HCT116 (cell line): ENCODE measurements at regions not wholly inside any gene's neighbourhood (a gene's known extent, or its start where the extent isn't known, plus 50 kb on each side); places are given as distances from the start of the nearest gene placed in this dataset.

Experiments used
- CEBPB ChIP-seq: IDR thresholded peaks from 2 replicates; pipeline ENCODE4 v1.6.1; 2012; ENCODE audit warnings: low read depth
- ELF1 ChIP-seq: IDR thresholded peaks from 2 replicates; pipeline ENCODE4 v1.6.1; 2012; ENCODE audit warnings: low read depth, borderline replicate concordance
- EZH2 ChIP-seq: fragments of 200-600 bp; sonication (generic); IDR thresholded peaks from 2 replicates; pipeline ENCODE4 v1.6.1; 2017; ENCODE audit warnings: antibody characterized with exemption, mixed run types
- EZH2phosphoT487 ChIP-seq: fragments of 200-600 bp; IDR thresholded peaks from 2 replicates; pipeline ENCODE4 v1.6.1; 2018; ENCODE audit warnings: antibody characterized with exemption, borderline replicate concordance
- POLR2A ChIP-seq: IDR thresholded peaks from 2 replicates; pipeline ENCODE4 v1.7.0; 2011; ENCODE audit warnings: borderline replicate concordance; ENCODE audit not compliant: insufficient read depth, insufficient read length; ENCODE audit errors: extremely low read depth
- POLR2AphosphoS5 ChIP-seq: IDR thresholded peaks from 2 replicates; pipeline ENCODE4 v1.6.1; 2011; ENCODE audit warnings: mild to moderate bottlenecking, low read depth, low read length, moderate library complexity
- RAD21 ChIP-seq: IDR thresholded peaks from 2 replicates; pipeline ENCODE4 v1.6.1; 2012; ENCODE audit warnings: low read depth, mild to moderate bottlenecking
- SP1 ChIP-seq: IDR thresholded peaks from 2 replicates; pipeline ENCODE4 v1.6.1; 2012; ENCODE audit warnings: low read depth
- YY1 ChIP-seq: IDR thresholded peaks from 2 replicates; pipeline ENCODE4 v1.6.1; 2011; ENCODE audit warnings: low read length, low read depth, moderate library complexity, mild to moderate bottlenecking; ENCODE audit not compliant: insufficient replicate concordance; ENCODE audit errors: extremely low read depth
- TF ChIP-seq, protein P1 (sequence below), 3 experiments: fragments of 200-600 bp in 1 of 3; sonication (generic) in 1 of 3; IDR thresholded peaks in 2 of 3; conservative IDR thresholded peaks in 1 of 3; 2 replicates each; pipeline ENCODE4 v1.5.1; 2012 to 2017; ENCODE audit warnings: low read depth in 2 of 3, low read length in 2 of 3, antibody characterized with exemption in 1 of 3, borderline replicate concordance in 1 of 3, control low read depth in 1 of 3, mild to moderate bottlenecking in 1 of 3, mixed read lengths in 1 of 3, mixed run types in 1 of 3, moderate library complexity in 1 of 3; ENCODE audit not compliant: insufficient read depth in 1 of 3
- TF ChIP-seq, protein P2 (sequence below): IDR thresholded peaks from 2 replicates; pipeline ENCODE4 v1.6.1; 2012
- TF ChIP-seq, protein P3 (sequence below): IDR thresholded peaks from 2 replicates; pipeline ENCODE4 v1.6.1; 2012; ENCODE audit warnings: low read depth
- TF ChIP-seq, protein P4 (sequence below): IDR thresholded peaks from 2 replicates; pipeline ENCODE4 v1.6.1; 2011; ENCODE audit warnings: mild to moderate bottlenecking, low read length, moderate library complexity; ENCODE audit not compliant: insufficient replicate concordance; ENCODE audit errors: extremely low read depth

DNA sequence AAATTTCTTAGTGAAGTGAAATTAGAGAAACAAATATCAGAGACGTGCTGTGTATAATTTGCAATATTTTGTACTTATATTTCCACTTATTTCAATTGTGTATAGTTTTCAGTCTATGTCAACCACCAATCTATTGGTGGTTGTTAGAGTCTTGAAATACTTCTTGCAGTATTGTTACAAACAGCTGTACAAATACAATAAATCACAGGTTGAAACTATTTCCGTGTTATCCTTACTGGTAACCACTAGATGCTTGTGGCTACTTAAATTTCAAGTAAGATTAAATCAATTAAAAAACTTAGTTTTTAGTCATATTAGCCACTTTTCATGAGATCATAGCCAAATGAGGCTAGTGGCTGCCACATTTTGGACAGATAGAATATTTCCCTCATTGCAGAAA, 520.5 kb downstream of the GBA3 start:
- TF ChIP-seq, protein P1, sequence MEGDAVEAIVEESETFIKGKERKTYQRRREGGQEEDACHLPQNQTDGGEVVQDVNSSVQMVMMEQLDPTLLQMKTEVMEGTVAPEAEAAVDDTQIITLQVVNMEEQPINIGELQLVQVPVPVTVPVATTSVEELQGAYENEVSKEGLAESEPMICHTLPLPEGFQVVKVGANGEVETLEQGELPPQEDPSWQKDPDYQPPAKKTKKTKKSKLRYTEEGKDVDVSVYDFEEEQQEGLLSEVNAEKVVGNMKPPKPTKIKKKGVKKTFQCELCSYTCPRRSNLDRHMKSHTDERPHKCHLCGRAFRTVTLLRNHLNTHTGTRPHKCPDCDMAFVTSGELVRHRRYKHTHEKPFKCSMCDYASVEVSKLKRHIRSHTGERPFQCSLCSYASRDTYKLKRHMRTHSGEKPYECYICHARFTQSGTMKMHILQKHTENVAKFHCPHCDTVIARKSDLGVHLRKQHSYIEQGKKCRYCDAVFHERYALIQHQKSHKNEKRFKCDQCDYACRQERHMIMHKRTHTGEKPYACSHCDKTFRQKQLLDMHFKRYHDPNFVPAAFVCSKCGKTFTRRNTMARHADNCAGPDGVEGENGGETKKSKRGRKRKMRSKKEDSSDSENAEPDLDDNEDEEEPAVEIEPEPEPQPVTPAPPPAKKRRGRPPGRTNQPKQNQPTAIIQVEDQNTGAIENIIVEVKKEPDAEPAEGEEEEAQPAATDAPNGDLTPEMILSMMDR (IDR thresholded peaks at IDR 0.05 in 2 of 3, conservative IDR thresholded peaks at IDR 0.05 in 1 of 3; ENCODE audit: borderline replicate concordance in 1 of 3, insufficient read depth in 1 of 3, low read depth in 2 of 3, low read length in 2 of 3), result no peak
- TF ChIP-seq, protein P2, sequence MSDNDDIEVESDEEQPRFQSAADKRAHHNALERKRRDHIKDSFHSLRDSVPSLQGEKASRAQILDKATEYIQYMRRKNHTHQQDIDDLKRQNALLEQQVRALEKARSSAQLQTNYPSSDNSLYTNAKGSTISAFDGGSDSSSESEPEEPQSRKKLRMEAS, result no peak
- TF ChIP-seq ELF1 (no peak), CEBPB (no peak), POLR2A (no peak), EZH2phosphoT487 (no peak), YY1 (no peak), EZH2 (no peak), POLR2AphosphoS5 (no peak), RAD21 (no peak), SP1 (no peak)
- TF ChIP-seq, protein P3, sequence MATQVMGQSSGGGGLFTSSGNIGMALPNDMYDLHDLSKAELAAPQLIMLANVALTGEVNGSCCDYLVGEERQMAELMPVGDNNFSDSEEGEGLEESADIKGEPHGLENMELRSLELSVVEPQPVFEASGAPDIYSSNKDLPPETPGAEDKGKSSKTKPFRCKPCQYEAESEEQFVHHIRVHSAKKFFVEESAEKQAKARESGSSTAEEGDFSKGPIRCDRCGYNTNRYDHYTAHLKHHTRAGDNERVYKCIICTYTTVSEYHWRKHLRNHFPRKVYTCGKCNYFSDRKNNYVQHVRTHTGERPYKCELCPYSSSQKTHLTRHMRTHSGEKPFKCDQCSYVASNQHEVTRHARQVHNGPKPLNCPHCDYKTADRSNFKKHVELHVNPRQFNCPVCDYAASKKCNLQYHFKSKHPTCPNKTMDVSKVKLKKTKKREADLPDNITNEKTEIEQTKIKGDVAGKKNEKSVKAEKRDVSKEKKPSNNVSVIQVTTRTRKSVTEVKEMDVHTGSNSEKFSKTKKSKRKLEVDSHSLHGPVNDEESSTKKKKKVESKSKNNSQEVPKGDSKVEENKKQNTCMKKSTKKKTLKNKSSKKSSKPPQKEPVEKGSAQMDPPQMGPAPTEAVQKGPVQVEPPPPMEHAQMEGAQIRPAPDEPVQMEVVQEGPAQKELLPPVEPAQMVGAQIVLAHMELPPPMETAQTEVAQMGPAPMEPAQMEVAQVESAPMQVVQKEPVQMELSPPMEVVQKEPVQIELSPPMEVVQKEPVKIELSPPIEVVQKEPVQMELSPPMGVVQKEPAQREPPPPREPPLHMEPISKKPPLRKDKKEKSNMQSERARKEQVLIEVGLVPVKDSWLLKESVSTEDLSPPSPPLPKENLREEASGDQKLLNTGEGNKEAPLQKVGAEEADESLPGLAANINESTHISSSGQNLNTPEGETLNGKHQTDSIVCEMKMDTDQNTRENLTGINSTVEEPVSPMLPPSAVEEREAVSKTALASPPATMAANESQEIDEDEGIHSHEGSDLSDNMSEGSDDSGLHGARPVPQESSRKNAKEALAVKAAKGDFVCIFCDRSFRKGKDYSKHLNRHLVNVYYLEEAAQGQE, result no peak
- TF ChIP-seq, protein P4, sequence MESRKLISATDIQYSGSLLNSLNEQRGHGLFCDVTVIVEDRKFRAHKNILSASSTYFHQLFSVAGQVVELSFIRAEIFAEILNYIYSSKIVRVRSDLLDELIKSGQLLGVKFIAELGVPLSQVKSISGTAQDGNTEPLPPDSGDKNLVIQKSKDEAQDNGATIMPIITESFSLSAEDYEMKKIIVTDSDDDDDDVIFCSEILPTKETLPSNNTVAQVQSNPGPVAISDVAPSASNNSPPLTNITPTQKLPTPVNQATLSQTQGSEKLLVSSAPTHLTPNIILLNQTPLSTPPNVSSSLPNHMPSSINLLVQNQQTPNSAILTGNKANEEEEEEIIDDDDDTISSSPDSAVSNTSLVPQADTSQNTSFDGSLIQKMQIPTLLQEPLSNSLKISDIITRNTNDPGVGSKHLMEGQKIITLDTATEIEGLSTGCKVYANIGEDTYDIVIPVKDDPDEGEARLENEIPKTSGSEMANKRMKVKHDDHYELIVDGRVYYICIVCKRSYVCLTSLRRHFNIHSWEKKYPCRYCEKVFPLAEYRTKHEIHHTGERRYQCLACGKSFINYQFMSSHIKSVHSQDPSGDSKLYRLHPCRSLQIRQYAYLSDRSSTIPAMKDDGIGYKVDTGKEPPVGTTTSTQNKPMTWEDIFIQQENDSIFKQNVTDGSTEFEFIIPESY, result no peak
